Retinal pigment epithelial cell (primary cell): ENCODE measurements at regions not wholly inside any gene's neighbourhood (a gene's known extent, or its start where the extent isn't known, plus 50 kb on each side); places are given as distances from the start of the nearest gene placed in this dataset.

ENCODE experiments used
- DNase-seq: peaks from one replicate; pipeline ENCODE4 v3.0.0-alpha.2; 2010; ENCODE audit warnings: low read depth
- H3K4me3 ChIP-seq: 2 replicates; pipeline ENCODE4 v1.5.1; 2011; ENCODE audit warnings: mild to moderate bottlenecking, low read length, control low read depth, moderate library complexity
- TF ChIP-seq, protein P1 (sequence below): conservative IDR thresholded peaks from 2 replicates; pipeline ENCODE4 v1.5.1; 2011; ENCODE audit warnings: low read depth, low read length, control low read depth, inconsistent platforms

DNA sequence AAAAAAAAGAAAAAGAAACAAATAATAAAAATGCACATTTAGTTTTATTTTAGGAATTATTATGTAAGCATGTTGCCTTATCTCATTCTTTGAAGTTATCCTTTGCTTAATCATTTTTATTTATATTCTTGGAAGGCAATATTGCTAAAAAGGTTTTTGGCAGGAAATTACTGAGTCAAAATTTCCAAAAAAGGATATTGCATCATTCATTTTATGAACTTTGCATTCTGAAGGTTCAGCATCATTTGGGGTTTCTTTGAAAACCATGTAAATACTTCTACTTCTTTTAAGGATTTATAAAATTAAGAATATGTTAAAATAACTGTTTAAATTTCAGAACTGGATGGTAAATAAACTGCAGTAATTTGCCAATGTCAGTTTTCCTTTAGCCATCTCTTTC lies 94.2 kb upstream of the CTNND2 start:
- TF ChIP-seq, protein P1, sequence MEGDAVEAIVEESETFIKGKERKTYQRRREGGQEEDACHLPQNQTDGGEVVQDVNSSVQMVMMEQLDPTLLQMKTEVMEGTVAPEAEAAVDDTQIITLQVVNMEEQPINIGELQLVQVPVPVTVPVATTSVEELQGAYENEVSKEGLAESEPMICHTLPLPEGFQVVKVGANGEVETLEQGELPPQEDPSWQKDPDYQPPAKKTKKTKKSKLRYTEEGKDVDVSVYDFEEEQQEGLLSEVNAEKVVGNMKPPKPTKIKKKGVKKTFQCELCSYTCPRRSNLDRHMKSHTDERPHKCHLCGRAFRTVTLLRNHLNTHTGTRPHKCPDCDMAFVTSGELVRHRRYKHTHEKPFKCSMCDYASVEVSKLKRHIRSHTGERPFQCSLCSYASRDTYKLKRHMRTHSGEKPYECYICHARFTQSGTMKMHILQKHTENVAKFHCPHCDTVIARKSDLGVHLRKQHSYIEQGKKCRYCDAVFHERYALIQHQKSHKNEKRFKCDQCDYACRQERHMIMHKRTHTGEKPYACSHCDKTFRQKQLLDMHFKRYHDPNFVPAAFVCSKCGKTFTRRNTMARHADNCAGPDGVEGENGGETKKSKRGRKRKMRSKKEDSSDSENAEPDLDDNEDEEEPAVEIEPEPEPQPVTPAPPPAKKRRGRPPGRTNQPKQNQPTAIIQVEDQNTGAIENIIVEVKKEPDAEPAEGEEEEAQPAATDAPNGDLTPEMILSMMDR, result no peak
- no peak for DNase-seq
- H3K4me3 ChIP-seq, result no peak overlapping the region

DNA sequence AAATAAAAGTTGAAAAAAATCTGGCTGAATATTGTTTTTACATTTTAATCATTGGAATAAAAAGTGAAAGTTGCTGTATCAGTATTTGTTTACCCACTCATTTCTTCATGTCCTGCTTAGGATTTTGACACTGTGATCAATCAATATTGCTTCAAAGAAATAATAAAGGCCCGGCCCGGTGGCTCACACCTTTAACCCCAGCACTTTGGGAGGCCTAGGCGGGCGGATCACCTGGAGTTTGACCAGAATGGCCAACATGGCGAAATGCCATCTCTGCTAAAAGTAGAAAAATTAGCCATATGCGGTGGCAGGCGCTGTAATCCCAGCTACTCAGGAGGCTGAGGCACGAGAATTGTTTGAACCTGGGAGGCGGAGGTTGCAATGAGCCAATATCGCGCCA lies 93.7 kb upstream of the CTNND2 start:
- no peak for DNase-seq
- TF ChIP-seq, protein P1, result no peak
- H3K4me3 ChIP-seq, result no peak overlapping the region

DNA sequence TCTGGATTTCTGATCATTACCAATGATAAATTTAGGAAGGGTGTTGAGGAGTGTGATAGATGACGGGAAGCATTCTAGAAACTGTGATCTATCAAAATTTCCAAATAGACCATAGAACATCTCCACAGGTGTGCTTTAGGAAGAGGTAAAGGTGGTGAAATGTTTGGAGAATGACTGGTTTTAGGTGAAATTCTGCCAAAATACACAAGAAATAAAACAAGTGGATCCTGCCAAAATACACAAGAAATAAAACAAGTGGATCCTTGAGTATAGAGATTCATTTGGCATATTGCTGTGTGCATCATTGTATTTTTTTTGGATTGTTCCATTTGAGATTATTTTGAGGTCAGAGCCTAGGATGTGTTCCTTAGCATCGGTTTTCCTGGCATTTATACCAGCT lies 88.3 kb upstream of the CTNND2 start:
- H3K4me3 ChIP-seq, result no peak overlapping the region
- TF ChIP-seq, protein P1, result no peak
- DNase-seq, result no peak

DNA sequence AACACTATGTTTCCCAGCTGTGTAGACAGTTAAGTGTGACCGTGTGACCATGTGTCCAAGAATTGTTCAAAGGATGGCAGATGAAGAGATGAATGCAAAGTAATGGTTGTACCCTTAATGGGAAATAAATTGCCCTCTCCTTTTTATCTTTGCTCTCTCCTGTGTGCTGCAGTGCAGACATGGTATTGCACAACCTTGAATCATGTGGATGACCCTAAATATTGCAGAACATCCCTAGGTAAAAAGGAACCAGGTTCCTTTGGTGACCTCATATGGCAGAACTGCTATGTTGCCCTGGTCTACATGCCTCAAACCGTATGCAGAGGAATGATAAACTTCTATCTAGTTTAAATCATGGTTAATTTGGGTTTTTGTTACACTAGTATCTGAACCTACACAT lies 81.7 kb upstream of the CTNND2 start:
- no peak for DNase-seq
- TF ChIP-seq, protein P1, result no peak
- no peak overlapping the region for H3K4me3 ChIP-seq

DNA sequence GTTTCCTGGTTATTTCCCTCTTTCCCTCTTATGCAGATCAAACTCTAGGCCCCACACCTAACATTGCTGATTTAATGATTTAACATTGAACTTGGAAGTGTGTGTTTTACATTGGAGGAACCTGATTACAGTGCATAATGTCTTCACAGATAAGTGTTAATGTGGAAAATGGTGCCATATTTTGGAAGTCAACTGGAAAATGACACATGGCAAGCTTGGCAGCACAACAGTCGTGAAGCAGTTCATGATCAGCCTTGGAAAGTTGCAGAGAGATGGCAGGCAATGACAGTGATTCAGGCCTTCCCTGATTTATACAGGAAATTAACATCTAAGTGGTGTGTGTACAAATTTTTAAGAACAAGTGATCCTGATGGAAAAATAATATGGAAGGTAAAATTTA lies 80.0 kb upstream of the CTNND2 start:
- TF ChIP-seq, protein P1, result no peak
- H3K4me3 ChIP-seq, result no peak overlapping the region
- no peak for DNase-seq

DNA sequence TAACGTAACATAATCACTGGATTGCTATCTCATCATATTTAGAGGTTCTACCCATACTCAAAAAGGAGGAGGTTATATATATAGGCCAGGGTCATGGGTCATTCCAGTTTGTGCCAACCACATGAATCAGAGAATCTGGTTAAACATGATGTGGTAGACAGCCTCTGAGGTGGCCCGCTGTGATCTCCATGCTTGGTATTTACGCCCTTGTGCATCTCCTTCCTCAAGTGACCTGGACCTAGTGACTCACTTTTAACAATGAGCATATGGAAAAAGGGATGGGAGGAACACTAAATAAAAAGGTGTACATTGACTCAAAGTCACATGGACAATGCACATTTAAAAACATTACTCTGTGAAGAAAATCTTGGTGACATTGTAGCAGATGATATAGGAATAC lies 77.7 kb upstream of the CTNND2 start:
- H3K4me3 ChIP-seq, result no peak overlapping the region
- TF ChIP-seq, protein P1, result no peak
- DNase-seq, result no peak

DNA sequence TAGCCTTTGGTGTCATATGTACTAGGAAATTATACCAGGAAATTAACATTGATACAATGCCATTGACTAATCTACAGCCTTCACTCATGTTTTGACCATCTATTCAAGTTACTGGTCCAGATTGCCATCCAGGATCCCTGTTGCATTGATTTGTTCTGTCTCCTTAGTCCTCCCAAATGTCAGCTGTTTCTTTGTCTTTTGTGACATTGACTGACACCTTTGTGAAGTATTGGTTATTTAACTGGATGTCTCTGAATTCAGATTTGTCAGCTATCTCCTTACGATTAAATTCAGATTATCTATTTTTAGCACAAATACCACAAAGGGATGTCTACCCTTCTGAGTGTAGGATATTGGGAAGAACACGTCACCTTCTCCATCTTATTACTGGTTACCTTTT lies 73.7 kb upstream of the CTNND2 start:
- DNase-seq, result no peak
- TF ChIP-seq, protein P1, result no peak
- no peak overlapping the region for H3K4me3 ChIP-seq
